Vagina (tissue), 2 donors: ENCODE measurements at regions not wholly inside any gene's neighbourhood (a gene's known extent, or its start where the extent isn't known, plus 50 kb on each side); places are given as distances from the start of the nearest gene placed in this dataset.

Experiments
- DNase-seq, 2 donors: peaks; one replicate each; pipeline ENCODE4 v3.0.0-alpha.2; 2017; ENCODE audit errors: extremely low spot score in 2 of 2
- H3K27ac ChIP-seq: fragments of 200-600 bp; sonication (generic); one replicate; pipeline ENCODE4 v1.5.1; 2019
- H3K27me3 ChIP-seq: fragments of 200-600 bp; sonication (generic); one replicate; pipeline ENCODE4 v1.5.1; 2019
- H3K36me3 ChIP-seq, 2 donors: fragments of 200-600 bp; sonication (generic); one replicate each; pipeline ENCODE4 v1.5.1; 2017 to 2019
- H3K4me1 ChIP-seq: fragments of 200-600 bp; sonication (generic); one replicate; pipeline ENCODE4 v1.5.1; 2019
- H3K4me3 ChIP-seq, 2 donors: fragments of 200-600 bp; sonication (generic); 1 replicate in 1 of 2; 2 replicates in 1 of 2; pipeline ENCODE4 v1.5.1; 2016 to 2019
- H3K9me3 ChIP-seq: fragments of 200-600 bp; sonication (generic); one replicate; pipeline ENCODE4 v1.5.1; 2019
- CTCF ChIP-seq, 3 experiments: fragments of 450-650 bp in 2 of 3; fragments of 200-600 bp in 1 of 3; sonication (generic) in 1 of 3; IDR thresholded peaks; one replicate each; pipeline ENCODE4 v1.5.1; 2017 to 2019; ENCODE audit warnings: antibody characterized with exemption in 3 of 3, mild to moderate bottlenecking in 2 of 3, moderate library complexity in 2 of 3
- POLR2A ChIP-seq, 2 donors: fragments of 450-650 bp; IDR thresholded peaks; one replicate each; pipeline ENCODE4 v1.6.1; 2017; ENCODE audit warnings: antibody characterized with exemption in 2 of 2, mild to moderate bottlenecking in 2 of 2, moderate library complexity in 2 of 2
- POLR2AphosphoS5 ChIP-seq, 2 donors: sonication (generic); formaldehyde crosslinking; IDR thresholded peaks; one replicate each; pipeline ENCODE4 v1.9.0; 2017; ENCODE audit warnings: antibody characterized with exemption in 2 of 2, mild to moderate bottlenecking in 2 of 2, low read depth in 1 of 2; ENCODE audit not compliant: insufficient read depth in 1 of 2
- intact Hi-C: fragments of 100-400 bp; cut with DNase I; formaldehyde crosslinking; loops from one replicate; pipeline ENCODE4 v1.15.1; 2023

DNA sequence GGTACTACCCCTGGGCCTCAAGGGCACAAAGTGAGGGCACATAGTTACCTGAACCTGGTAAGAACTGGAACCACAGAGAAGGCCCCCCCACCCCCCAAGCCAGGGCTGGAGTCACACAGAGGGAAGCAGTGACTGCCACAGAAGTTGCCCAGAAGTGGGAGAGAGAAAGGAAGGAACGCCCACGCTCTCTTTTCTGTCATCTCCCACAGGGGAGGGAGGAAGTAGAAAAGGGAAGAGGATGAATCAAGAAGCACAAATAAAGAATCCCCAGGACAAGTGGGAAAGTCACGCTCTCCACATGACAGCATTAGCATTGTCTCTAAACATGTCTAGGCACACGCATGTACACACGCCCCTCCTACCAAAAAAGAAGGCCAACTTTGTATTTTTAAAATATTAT, 114.7 kb upstream of the FRMD4B start:
- intact Hi-C loops, result no loop called here

DNA sequence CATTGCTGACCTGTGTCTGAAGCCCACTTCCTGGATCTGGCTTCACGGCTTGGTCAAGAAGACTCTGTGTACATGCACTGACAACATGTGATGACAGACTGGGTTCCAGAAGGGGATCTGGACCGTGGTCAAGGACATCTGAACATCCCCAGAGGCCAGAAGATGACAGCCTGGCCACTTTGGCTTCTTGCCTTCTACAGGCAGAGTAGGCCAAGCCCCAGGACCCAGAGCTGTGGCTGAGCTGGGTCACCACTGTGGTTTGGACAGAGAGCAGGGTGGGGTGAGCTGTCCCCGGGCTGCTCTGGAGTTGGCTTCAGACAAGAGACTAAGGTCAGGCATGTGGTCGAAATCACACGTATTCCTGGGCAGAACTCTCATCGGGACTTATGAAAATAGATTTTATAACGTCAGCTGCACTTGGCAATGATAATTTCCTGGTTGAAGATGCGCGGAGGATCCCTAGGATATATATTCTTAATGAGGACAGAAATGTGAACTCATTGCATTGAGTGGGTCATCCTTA, 114.1 kb upstream of the FRMD4B start:
- Histone ChIP-seq H3K36me3 (no peaks in the 10 kb centered on the region), H3K27ac (no peak overlapping the region), H3K27me3 (no peaks in the 10 kb centered on the region), H3K9me3 (no peaks in the 10 kb centered on the region), H3K4me3 (no peak overlapping the region), H3K4me1 (no peaks in the 10 kb centered on the region)
- no peak for TF ChIP-seq CTCF (IDR thresholded peaks at IDR 0.05)
- peak in 1 of 2 donors; percentile 59 for TF ChIP-seq POLR2AphosphoS5 (IDR thresholded peaks at IDR 0.05; ENCODE audit: insufficient read depth in 1 of 2, low read depth in 1 of 2)
- intact Hi-C loops, result no loop called here
- no peak for DNase-seq

More for the DNA sequence above, 114.7 kb upstream of the FRMD4B start:
- Histone ChIP-seq H3K4me3 (no peak overlapping the region), H3K36me3 (no peaks in the 10 kb centered on the region), H3K9me3 (no peaks in the 10 kb centered on the region), H3K27ac (no peak overlapping the region), H3K27me3 (no peaks in the 10 kb centered on the region), H3K4me1 (no peaks in the 10 kb centered on the region)
- TF ChIP-seq POLR2AphosphoS5 (IDR thresholded peaks at IDR 0.05; ENCODE audit: insufficient read depth in 1 of 2, low read depth in 1 of 2) (no peak), CTCF (IDR thresholded peaks at IDR 0.05) (no peak), POLR2A (IDR thresholded peaks at IDR 0.05) (no peak)
- DNase-seq, result no peak

GRCh38 chr3:69499422-69499821, 113.5 kb upstream of the FRMD4B start:
- H3K27me3 ChIP-seq, result no peaks in the 10 kb centered on the region
- no peaks in the 10 kb centered on the region for H3K36me3 ChIP-seq
- intact Hi-C loops, result no loop called here
- H3K4me1 ChIP-seq, result no peaks in the 10 kb centered on the region
- H3K4me3 ChIP-seq, result no peak overlapping the region
- DNase-seq, result no peak
- no peaks in the 10 kb centered on the region for H3K9me3 ChIP-seq
- TF ChIP-seq POLR2AphosphoS5 (IDR thresholded peaks at IDR 0.05; ENCODE audit: insufficient read depth in 1 of 2, low read depth in 1 of 2), result no peak
- no peak for TF ChIP-seq CTCF (IDR thresholded peaks at IDR 0.05)
- TF ChIP-seq POLR2A (IDR thresholded peaks at IDR 0.05), result no peak
- no peak overlapping the region for H3K27ac ChIP-seq

DNA sequence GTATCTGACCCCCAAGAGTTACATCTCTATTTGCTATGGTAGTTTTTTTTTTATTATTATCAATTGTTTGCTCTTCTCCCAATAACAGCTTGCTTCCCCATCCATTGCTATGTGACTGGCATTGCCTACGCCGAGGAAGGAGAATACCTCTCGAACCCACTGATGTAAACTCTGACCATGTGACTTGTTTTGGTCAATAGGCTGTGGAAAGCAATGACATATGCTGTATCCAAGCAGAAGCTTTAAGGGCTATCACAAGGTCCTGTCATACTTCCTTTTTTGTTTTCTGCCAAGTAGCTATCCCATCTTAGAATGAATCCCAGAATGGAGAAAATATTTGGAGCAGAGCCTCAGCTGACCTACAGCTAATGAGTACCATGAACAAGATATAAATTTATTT, 111.0 kb upstream of the FRMD4B start:
- intact Hi-C loops, result no loop called here
- Histone ChIP-seq H3K27ac (no peak overlapping the region), H3K36me3 (no peaks in the 10 kb centered on the region), H3K4me3 (no peak overlapping the region), H3K9me3 (no peaks in the 10 kb centered on the region), H3K4me1 (no peaks in the 10 kb centered on the region), H3K27me3 (no peaks in the 10 kb centered on the region)
- no peak for DNase-seq
- no peak for TF ChIP-seq POLR2AphosphoS5 (IDR thresholded peaks at IDR 0.05; ENCODE audit: insufficient read depth in 1 of 2, low read depth in 1 of 2)
- TF ChIP-seq POLR2A (IDR thresholded peaks at IDR 0.05), result no peak
- TF ChIP-seq CTCF (IDR thresholded peaks at IDR 0.05), result no peak

DNA sequence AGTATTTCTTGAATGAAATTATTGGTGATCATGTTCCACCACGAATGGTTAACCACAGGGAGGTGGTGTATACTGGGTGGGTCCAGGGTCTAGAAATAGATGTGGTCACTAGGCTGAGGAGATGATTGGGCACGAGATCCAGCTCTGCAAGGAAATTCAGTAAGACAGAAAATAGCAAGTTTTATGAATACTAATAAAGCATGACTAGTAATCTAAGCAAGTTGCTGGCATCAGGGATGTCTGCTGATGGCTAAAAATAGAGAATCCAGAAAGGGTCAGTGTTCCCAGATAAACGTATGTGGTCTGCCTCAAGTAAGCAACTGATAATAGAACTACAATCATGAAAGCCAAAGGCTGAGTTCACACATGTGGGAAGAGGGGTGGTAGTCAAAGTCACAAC, 108.3 kb upstream of the FRMD4B start:
- no peak for DNase-seq
- Histone ChIP-seq H3K27me3 (no peaks in the 10 kb centered on the region), H3K27ac (no peak overlapping the region), H3K36me3 (no peaks in the 10 kb centered on the region), H3K4me1 (no peaks in the 10 kb centered on the region), H3K4me3 (no peak overlapping the region), H3K9me3 (no peaks in the 10 kb centered on the region)
- TF ChIP-seq POLR2AphosphoS5 (IDR thresholded peaks at IDR 0.05; ENCODE audit: insufficient read depth in 1 of 2, low read depth in 1 of 2) (no peak), CTCF (IDR thresholded peaks at IDR 0.05) (no peak), POLR2A (IDR thresholded peaks at IDR 0.05) (no peak)
- intact Hi-C loops, result no loop called here
